Cardiac fibroblast (primary cell): ENCODE measurements at regions not wholly inside any gene's neighbourhood (a gene's known extent, or its start where the extent isn't known, plus 50 kb on each side); places are given as distances from the start of the nearest gene placed in this dataset.

Source experiments
- DNase-seq, 2 donors: peaks; one replicate each; pipeline versions ENCODE4 v3.0.0 to v3.0.0-alpha.2; 2010; ENCODE audit warnings: low read depth in 2 of 2
- H3K4me3 ChIP-seq, 2 donors: replicated peaks in 1 of 2; 1 replicate in 1 of 2; 2 replicates in 1 of 2; pipeline ENCODE4 v1.5.1; 2011; ENCODE audit warnings: low read depth in 2 of 2, low read length in 2 of 2, mild to moderate bottlenecking in 2 of 2, moderate library complexity in 1 of 2
- TF ChIP-seq, protein P1 (sequence below): IDR thresholded peaks from one replicate; pipeline ENCODE4 v1.5.1; 2011; ENCODE audit warnings: low read depth, mild to moderate bottlenecking, low read length, inconsistent platforms

GRCh38 chr13:69649063-69649392 lies 458.6 kb upstream of the ATXN8OS start:
- TF ChIP-seq, protein P1, sequence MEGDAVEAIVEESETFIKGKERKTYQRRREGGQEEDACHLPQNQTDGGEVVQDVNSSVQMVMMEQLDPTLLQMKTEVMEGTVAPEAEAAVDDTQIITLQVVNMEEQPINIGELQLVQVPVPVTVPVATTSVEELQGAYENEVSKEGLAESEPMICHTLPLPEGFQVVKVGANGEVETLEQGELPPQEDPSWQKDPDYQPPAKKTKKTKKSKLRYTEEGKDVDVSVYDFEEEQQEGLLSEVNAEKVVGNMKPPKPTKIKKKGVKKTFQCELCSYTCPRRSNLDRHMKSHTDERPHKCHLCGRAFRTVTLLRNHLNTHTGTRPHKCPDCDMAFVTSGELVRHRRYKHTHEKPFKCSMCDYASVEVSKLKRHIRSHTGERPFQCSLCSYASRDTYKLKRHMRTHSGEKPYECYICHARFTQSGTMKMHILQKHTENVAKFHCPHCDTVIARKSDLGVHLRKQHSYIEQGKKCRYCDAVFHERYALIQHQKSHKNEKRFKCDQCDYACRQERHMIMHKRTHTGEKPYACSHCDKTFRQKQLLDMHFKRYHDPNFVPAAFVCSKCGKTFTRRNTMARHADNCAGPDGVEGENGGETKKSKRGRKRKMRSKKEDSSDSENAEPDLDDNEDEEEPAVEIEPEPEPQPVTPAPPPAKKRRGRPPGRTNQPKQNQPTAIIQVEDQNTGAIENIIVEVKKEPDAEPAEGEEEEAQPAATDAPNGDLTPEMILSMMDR: no peak
- no peak overlapping the region for H3K4me3 ChIP-seq
- no peak for DNase-seq

- no peak for DNase-seq
- no peak overlapping the region for H3K4me3 ChIP-seq
- TF ChIP-seq, protein P1: no peak
These were observed 459.1 kb upstream of the ATXN8OS start for GRCh38 chr13:69648340-69649062.

- no peak for DNase-seq
- TF ChIP-seq, protein P1: no peak
- H3K4me3 ChIP-seq: no peak overlapping the region
These were observed 463.2 kb upstream of the ATXN8OS start for GRCh38 chr13:69644447-69644846.

DNA sequence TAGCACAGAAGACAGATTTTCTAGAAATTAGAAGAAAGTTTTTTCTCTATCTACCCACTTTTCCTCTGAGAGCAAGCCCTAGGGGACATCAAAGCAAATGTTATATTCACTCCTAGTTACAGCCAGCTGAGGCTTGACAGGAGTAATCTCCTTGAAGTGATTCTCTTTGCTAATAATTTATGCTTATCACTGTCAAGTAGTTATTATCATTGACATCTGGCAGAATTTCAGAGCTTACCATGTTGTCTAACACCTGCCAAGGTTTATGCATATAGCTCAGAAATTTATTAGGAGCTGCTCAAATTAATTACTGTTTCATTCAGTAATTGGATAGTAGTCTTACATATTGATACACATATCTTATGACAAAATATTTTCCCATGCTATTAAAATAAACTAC lies 465.9 kb upstream of the ATXN8OS start:
- TF ChIP-seq, protein P1: no peak
- DNase-seq: no peak

DNA sequence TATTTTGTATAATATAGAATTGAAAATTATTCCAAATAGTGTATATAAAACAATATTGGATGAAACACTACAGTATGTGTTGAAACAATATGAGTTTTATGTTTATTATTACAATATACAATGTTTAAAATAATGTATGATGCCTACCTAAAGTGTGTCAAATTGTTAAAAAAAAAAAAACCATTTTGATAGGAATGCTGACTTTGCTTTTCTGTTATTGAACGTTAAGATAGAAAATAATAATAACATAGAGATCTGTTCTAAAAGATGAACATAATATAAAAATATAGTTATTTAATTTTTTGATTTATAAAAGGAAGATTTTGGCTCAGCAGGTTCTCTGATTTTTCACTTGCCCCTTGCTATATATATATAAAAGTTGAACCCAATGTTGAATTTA lies 474.6 kb upstream of the ATXN8OS start:
- TF ChIP-seq, protein P1: no peak
- DNase-seq: no peak
- H3K4me3 ChIP-seq: no peak overlapping the region

More for the DNA sequence above, 465.9 kb upstream of the ATXN8OS start:
- no peak overlapping the region for H3K4me3 ChIP-seq

- TF ChIP-seq, protein P1: no peak
- H3K4me3 ChIP-seq: no peak overlapping the region
- DNase-seq: no peak
These were observed 483.7 kb upstream of the ATXN8OS start for GRCh38 chr13:69623973-69624372.

- TF ChIP-seq, protein P1: no peak
- no peak overlapping the region for H3K4me3 ChIP-seq
- DNase-seq: no peak
These were observed 488.0 kb upstream of the ATXN8OS start for GRCh38 chr13:69619651-69620050.
